IMR-90 (cell line): ENCODE measurements at regions not wholly inside any gene's neighbourhood (a gene's known extent, or its start where the extent isn't known, plus 50 kb on each side); places are given as distances from the start of the nearest gene placed in this dataset.

Experiments
- RFX5 ChIP-seq: IDR thresholded peaks from 2 replicates; pipeline ENCODE4 v1.8.0; 2012; ENCODE audit warnings: low read depth, mild to moderate bottlenecking, low read length, moderate library complexity
- TF ChIP-seq, protein P1 (sequence below): fragments of 150-350 bp; IDR thresholded peaks from 2 replicates; pipeline ENCODE4 v1.6.1; 2016; ENCODE audit warnings: low read depth, mild to moderate bottlenecking, low read length, moderate library complexity, borderline replicate concordance
- TF ChIP-seq, protein P2 (sequence below): fragments of 150-350 bp; IDR thresholded peaks from 2 replicates; pipeline ENCODE4 v1.6.1; 2017; ENCODE audit warnings: mild to moderate bottlenecking, antibody characterized with exemption, low read length, low read depth

DNA sequence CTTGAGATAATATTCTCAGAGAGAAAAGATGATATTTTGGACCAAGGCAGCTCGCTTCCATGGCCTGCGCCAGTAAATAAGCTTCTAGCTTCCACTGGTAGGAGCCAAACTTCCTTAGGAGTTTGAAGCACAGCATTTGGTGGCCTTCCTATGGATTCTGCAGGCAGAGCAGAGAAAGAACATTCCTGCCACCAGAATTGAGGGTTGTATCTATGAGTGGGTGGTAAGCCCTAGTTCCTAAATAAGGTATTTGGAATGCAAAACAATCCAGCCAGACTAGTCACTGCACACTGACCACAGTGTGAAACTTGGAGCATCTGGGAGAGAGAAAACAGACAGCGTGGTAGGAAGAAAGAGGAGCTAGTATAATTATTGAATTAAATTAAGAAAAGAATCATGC is 54.1 kb upstream of the BCAR3 start:
- TF ChIP-seq, protein P1, sequence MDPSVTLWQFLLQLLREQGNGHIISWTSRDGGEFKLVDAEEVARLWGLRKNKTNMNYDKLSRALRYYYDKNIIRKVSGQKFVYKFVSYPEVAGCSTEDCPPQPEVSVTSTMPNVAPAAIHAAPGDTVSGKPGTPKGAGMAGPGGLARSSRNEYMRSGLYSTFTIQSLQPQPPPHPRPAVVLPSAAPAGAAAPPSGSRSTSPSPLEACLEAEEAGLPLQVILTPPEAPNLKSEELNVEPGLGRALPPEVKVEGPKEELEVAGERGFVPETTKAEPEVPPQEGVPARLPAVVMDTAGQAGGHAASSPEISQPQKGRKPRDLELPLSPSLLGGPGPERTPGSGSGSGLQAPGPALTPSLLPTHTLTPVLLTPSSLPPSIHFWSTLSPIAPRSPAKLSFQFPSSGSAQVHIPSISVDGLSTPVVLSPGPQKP = no peak
- no peak for TF ChIP-seq RFX5
- TF ChIP-seq, protein P2, sequence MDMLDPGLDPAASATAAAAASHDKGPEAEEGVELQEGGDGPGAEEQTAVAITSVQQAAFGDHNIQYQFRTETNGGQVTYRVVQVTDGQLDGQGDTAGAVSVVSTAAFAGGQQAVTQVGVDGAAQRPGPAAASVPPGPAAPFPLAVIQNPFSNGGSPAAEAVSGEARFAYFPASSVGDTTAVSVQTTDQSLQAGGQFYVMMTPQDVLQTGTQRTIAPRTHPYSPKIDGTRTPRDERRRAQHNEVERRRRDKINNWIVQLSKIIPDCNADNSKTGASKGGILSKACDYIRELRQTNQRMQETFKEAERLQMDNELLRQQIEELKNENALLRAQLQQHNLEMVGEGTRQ = no peak
